ENCODE measurements at regions not wholly inside any gene's neighbourhood (a gene's known extent, or its start where the extent isn't known, plus 50 kb on each side); places are given as distances from the start of the nearest gene placed in this dataset.
A peak's percentile ranks its signal among the peaks of the same experiment; 100 is the strongest.
"Not testable (repeated sequence)": the region's sequence is repeated elsewhere in the genome, so short reads cannot be mapped to it uniquely, and the experiment has no call there.

- DNase-seq, result no peak
These were observed 209.8 kb upstream of the MYO3A start for GRCh38 chr10:25724241-25724640.

GRCh38 chr10:25725917-25726716 lies 207.9 kb upstream of the MYO3A start:
- DNase-seq, result peak in 1 of 5 experiments; percentile 28

- DNase-seq, result no peak
These were observed 195.3 kb upstream of the MYO3A start for GRCh38 chr10:25738776-25739175.

- DNase-seq, result no peak
These were observed 190.2 kb upstream of the MYO3A start for GRCh38 chr10:25743832-25744231.

- DNase-seq, result no peak
These were observed 189.5 kb upstream of the MYO3A start for GRCh38 chr10:25744574-25744973.

- DNase-seq, result no peak
These were observed 188.1 kb upstream of the MYO3A start for GRCh38 chr10:25745976-25746375.

- DNase-seq, result no peak
These were observed 186.9 kb upstream of the MYO3A start for GRCh38 chr10:25747084-25747483.

GRCh38 chr10:25748509-25748908 lies 185.5 kb upstream of the MYO3A start:
- DNase-seq, result no peak

- no peak for DNase-seq
These were observed 180.3 kb upstream of the MYO3A start for GRCh38 chr10:25753776-25754175.

- not testable (repeated sequence) for DNase-seq
These were observed 178.2 kb upstream of the MYO3A start for GRCh38 chr10:25755874-25756273.

- DNase-seq, result no peak
These were observed 177.2 kb upstream of the MYO3A start for GRCh38 chr10:25756784-25757183.

- DNase-seq, result peak in 1 of 5 experiments; percentile 27
These were observed 176.0 kb upstream of the MYO3A start for GRCh38 chr10:25758041-25758457.

GRCh38 chr10:25758511-25758910 lies 175.5 kb upstream of the MYO3A start:
- DNase-seq, result no peak

GRCh38 chr10:25761937-25762336 lies 172.1 kb upstream of the MYO3A start:
- DNase-seq, result no peak

GRCh38 chr10:25766213-25766612 lies 167.8 kb upstream of the MYO3A start:
- DNase-seq, result no peak

GRCh38 chr10:25766687-25767221 lies 167.3 kb upstream of the MYO3A start:
- DNase-seq, result no peak

GRCh38 chr10:25768167-25768566 lies 165.9 kb upstream of the MYO3A start:
- no peak for DNase-seq

- no peak for DNase-seq
These were observed 155.4 kb upstream of the MYO3A start for GRCh38 chr10:25778646-25779045.

- DNase-seq, result no peak
These were observed 147.9 kb upstream of the MYO3A start for GRCh38 chr10:25786161-25786560.

- no peak for DNase-seq
These were observed 147.1 kb upstream of the MYO3A start for GRCh38 chr10:25786899-25787298.

GRCh38 chr10:25797888-25798429 lies 136.1 kb upstream of the MYO3A start:
- no peak for DNase-seq

GRCh38 chr10:25804505-25804904 lies 129.5 kb upstream of the MYO3A start:
- no peak for DNase-seq

- no peak for DNase-seq
These were observed 128.0 kb upstream of the MYO3A start for GRCh38 chr10:25805986-25806385.

GRCh38 chr10:25808372-25808771 lies 125.7 kb upstream of the MYO3A start:
- DNase-seq, result no peak

Measured in T-helper 2 cell (primary cell).